SK-N-SH (cell line): ENCODE measurements at regions not wholly inside any gene's neighbourhood (a gene's known extent, or its start where the extent isn't known, plus 50 kb on each side); places are given as distances from the start of the nearest gene placed in this dataset.

Source experiments
- CTCF ChIA-PET: fragments of 300-600, 350-600 bp; formaldehyde crosslinking; extraction: SDS; loops from one replicate; lab custom pipeline; 2021; lab: Yijun Ruan, JAX
- POLR2A ChIA-PET: fragments of 350-600 bp; sonication (Branson Sonifier 250); formaldehyde crosslinking; extraction: SDS; loops from one replicate; lab custom pipeline; 2020; ENCODE audit warnings: antibody characterized with exemption, inconsistent platforms; lab: Yijun Ruan, JAX
- DNase-seq: peaks from one replicate; pipeline ENCODE4 v3.0.0; 2012
- H2AFZ ChIP-seq: fragments of 200-600 bp; sonication (generic); 2 replicates; pipeline ENCODE4 v1.8.1; 2016; ENCODE audit warnings: antibody characterized with exemption, mild to moderate bottlenecking, low read depth
- H3F3A ChIP-seq: fragments of 200-600 bp; sonication (generic); replicated peaks from 2 replicates; pipeline ENCODE3; 2016; ENCODE audit warnings: antibody characterized with exemption, mild to moderate bottlenecking; ENCODE audit not compliant: insufficient read depth
- H3K27ac ChIP-seq, 2 experiments: fragments of 200-500 bp in 1 of 2; fragments of 200-600 bp in 1 of 2; sonication (Bioruptor generic) in 1 of 2; sonication (generic), shearing (Covaris generic) in 1 of 2; 2 replicates each; pipeline versions ENCODE4 v1.5.1 to v1.6.1; 2014 to 2016; ENCODE audit warnings: low read depth in 2 of 2, inconsistent platforms in 1 of 2, low read length in 1 of 2, mild to moderate bottlenecking in 1 of 2, mixed read lengths in 1 of 2
- H3K27me3 ChIP-seq: fragments of 200-600 bp; sonication (generic), shearing (Covaris generic); 2 replicates; pipeline ENCODE4 v1.6.1; 2016; ENCODE audit warnings: mixed run types; ENCODE audit not compliant: insufficient read depth
- H3K36me3 ChIP-seq, 2 experiments: fragments of 200-500 bp in 1 of 2; fragments of 200-600 bp in 1 of 2; sonication (Bioruptor generic) in 1 of 2; sonication (generic) in 1 of 2; replicated peaks in 1 of 2; 2 replicates each; pipeline versions ENCODE3 to v1.5.1; 2014 to 2016; ENCODE audit warnings: low read length in 1 of 2, mild to moderate bottlenecking in 1 of 2; ENCODE audit not compliant: insufficient read depth in 2 of 2, control insufficient read depth in 1 of 2
- H3K4me1 ChIP-seq, 2 experiments: fragments of 200-500 bp in 1 of 2; fragments of 200-600 bp in 1 of 2; sonication (Bioruptor generic) in 1 of 2; sonication (generic), shearing (Covaris generic) in 1 of 2; 2 replicates each; pipeline versions ENCODE4 v1.5.1 to v1.6.1; 2014 to 2016; ENCODE audit warnings: low read depth in 1 of 2, low read length in 1 of 2, mixed run types in 1 of 2; ENCODE audit not compliant: insufficient read depth in 2 of 2, control insufficient read depth in 1 of 2
- H3K4me2 ChIP-seq: fragments of 200-600 bp; sonication (generic), shearing (Covaris generic); 2 replicates; pipeline ENCODE4 v1.6.1; 2017; ENCODE audit warnings: mixed run types
- H3K4me3 ChIP-seq, 2 experiments: fragments of 200-500 bp in 1 of 2; fragments of 200-600 bp in 1 of 2; sonication (Bioruptor generic) in 1 of 2; sonication (generic), shearing (Covaris generic) in 1 of 2; 2 replicates each; pipeline versions ENCODE4 v1.5.1 to v1.8.1; 2014 to 2016; ENCODE audit warnings: low read depth in 2 of 2, inconsistent platforms in 1 of 2, low read length in 1 of 2, mild to moderate bottlenecking in 1 of 2, mixed read lengths in 1 of 2, moderate library complexity in 1 of 2
- H3K79me2 ChIP-seq: fragments of 200-600 bp; sonication (generic); 2 replicates; pipeline ENCODE4 v1.8.1; 2017; ENCODE audit warnings: mild to moderate bottlenecking; ENCODE audit not compliant: insufficient read depth
- H3K9ac ChIP-seq: fragments of 200-600 bp; sonication (generic); 2 replicates; pipeline ENCODE4 v1.6.1; 2017; ENCODE audit warnings: mixed run types
- H3K9me2 ChIP-seq: fragments of 200-600 bp; sonication (generic); 2 replicates; pipeline ENCODE4 v1.6.1; 2017; ENCODE audit warnings: mixed run types
- H3K9me3 ChIP-seq: fragments of 200-600 bp; sonication (generic); 2 replicates; pipeline ENCODE4 v1.6.1; 2017; ENCODE audit warnings: mixed run types, mild to moderate bottlenecking, moderate library complexity
- H4K20me1 ChIP-seq: fragments of 200-600 bp; sonication (generic); 2 replicates; pipeline ENCODE4 v1.6.1; 2017; ENCODE audit warnings: mild to moderate bottlenecking, mixed run types; ENCODE audit not compliant: insufficient read depth
- ELF1 ChIP-seq: IDR thresholded peaks from 2 replicates; pipeline ENCODE4 v1.4.0; 2012
- FOSL2 ChIP-seq: IDR thresholded peaks from 2 replicates; pipeline ENCODE4 v1.4.0; 2012; ENCODE audit warnings: low read depth, mild to moderate bottlenecking, moderate library complexity, borderline replicate concordance
- FOXM1 ChIP-seq: IDR thresholded peaks from 2 replicates; pipeline ENCODE4 v1.4.0; 2012; ENCODE audit warnings: low read depth, mild to moderate bottlenecking
- GATA2 ChIP-seq: sonication (generic); formaldehyde crosslinking; IDR thresholded peaks from 2 replicates; pipeline ENCODE4 v1.5.0; 2020; ENCODE audit warnings: mild to moderate bottlenecking, missing genetic modification reagents
- JUND ChIP-seq: IDR thresholded peaks from 2 replicates; pipeline ENCODE4 v1.4.0; 2012
- MEF2A ChIP-seq: IDR thresholded peaks from 2 replicates; pipeline ENCODE4 v1.4.0; 2012; ENCODE audit warnings: low read depth, borderline replicate concordance
- NFIC ChIP-seq: IDR thresholded peaks from 2 replicates; pipeline ENCODE4 v1.4.0; 2012; ENCODE audit warnings: borderline replicate concordance
- NRF1 ChIP-seq: IDR thresholded peaks from 2 replicates; pipeline ENCODE4 v1.6.1; 2012; ENCODE audit warnings: low read depth, mild to moderate bottlenecking, low read length
- RFX5 ChIP-seq: IDR thresholded peaks from 2 replicates; pipeline ENCODE4 v1.6.1; 2012; ENCODE audit warnings: mild to moderate bottlenecking, improper control_type of control experiment, low read length
- SIN3A ChIP-seq: IDR thresholded peaks from 2 replicates; pipeline ENCODE4 v1.6.1; 2012; ENCODE audit warnings: low read depth, mild to moderate bottlenecking, low read length, moderate library complexity, borderline replicate concordance
- SMC3 ChIP-seq: IDR thresholded peaks from 2 replicates; pipeline ENCODE4 v1.6.1; 2012; ENCODE audit warnings: low read depth, low read length, improper control_type of control experiment
- TEAD4 ChIP-seq: IDR thresholded peaks from 2 replicates; pipeline ENCODE4 v1.4.0; 2012; ENCODE audit warnings: mild to moderate bottlenecking, borderline replicate concordance; ENCODE audit not compliant: insufficient read depth
- YY1 ChIP-seq: IDR thresholded peaks from 2 replicates; pipeline ENCODE4 v1.4.0; 2012; ENCODE audit warnings: low read depth, mild to moderate bottlenecking
- WGBS: methylation state at CpG from one replicate; pipeline ENCODE4 v1.1.6; 2017; ENCODE audit warnings: low lambda C conversion rate; 5-methylcytosine and 5-hydroxymethylcytosine counted together
- TF ChIP-seq, protein P1 (sequence below): IDR thresholded peaks from 2 replicates; pipeline ENCODE4 v1.4.0; 2012; ENCODE audit warnings: low read depth
- TF ChIP-seq, protein P2 (sequence below): IDR thresholded peaks from 2 replicates; pipeline ENCODE4 v1.4.0; 2012; ENCODE audit warnings: low read depth, borderline replicate concordance
- TF ChIP-seq, protein P3 (sequence below): IDR thresholded peaks from 2 replicates; pipeline ENCODE4 v1.4.0; 2012; ENCODE audit warnings: low read depth, borderline replicate concordance

GRCh38 chr12:111249757-111250156, 119.1 kb downstream of the PHETA1 start:
- H3K9me3 ChIP-seq, result no peaks in the 10 kb centered on the region
- no peaks in the 10 kb centered on the region for H3K79me2 ChIP-seq
- no peak overlapping the region for H3K9ac ChIP-seq
- peaks cover 0 to 21% of the 10 kb centered on the region in 2 experiments; a peak in 1 of 4 replicates for H3K4me1 ChIP-seq
- ChIA-PET POLR2A (no interaction called here), CTCF (interaction anchor here (2.0 kb wide), 1 partner anchor 17 kb away, joined by 9 read pairs; no protein-coding TSS in a partner anchor)
- no peaks in the 10 kb centered on the region for H3K27me3 ChIP-seq
- no peak overlapping the region for H3K27ac ChIP-seq
- no peak overlapping the region for H3K4me3 ChIP-seq
- no peaks in the 10 kb centered on the region for H3K36me3 ChIP-seq
- H3F3A ChIP-seq, result no peaks in the 10 kb centered on the region
- TF ChIP-seq, protein P1, sequence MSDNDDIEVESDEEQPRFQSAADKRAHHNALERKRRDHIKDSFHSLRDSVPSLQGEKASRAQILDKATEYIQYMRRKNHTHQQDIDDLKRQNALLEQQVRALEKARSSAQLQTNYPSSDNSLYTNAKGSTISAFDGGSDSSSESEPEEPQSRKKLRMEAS, result no peak
- TF ChIP-seq, protein P2, sequence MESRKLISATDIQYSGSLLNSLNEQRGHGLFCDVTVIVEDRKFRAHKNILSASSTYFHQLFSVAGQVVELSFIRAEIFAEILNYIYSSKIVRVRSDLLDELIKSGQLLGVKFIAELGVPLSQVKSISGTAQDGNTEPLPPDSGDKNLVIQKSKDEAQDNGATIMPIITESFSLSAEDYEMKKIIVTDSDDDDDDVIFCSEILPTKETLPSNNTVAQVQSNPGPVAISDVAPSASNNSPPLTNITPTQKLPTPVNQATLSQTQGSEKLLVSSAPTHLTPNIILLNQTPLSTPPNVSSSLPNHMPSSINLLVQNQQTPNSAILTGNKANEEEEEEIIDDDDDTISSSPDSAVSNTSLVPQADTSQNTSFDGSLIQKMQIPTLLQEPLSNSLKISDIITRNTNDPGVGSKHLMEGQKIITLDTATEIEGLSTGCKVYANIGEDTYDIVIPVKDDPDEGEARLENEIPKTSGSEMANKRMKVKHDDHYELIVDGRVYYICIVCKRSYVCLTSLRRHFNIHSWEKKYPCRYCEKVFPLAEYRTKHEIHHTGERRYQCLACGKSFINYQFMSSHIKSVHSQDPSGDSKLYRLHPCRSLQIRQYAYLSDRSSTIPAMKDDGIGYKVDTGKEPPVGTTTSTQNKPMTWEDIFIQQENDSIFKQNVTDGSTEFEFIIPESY, result no peak
- TF ChIP-seq JUND (no peak), RFX5 (no peak), SMC3 (no peak), SIN3A (no peak), FOXM1 (no peak), YY1 (no peak), GATA2 (CRISPR knock-in tag) (no peak), FOSL2 (no peak), ELF1 (no peak), NRF1 (no peak), MEF2A (no peak)
- TF ChIP-seq, protein P3, sequence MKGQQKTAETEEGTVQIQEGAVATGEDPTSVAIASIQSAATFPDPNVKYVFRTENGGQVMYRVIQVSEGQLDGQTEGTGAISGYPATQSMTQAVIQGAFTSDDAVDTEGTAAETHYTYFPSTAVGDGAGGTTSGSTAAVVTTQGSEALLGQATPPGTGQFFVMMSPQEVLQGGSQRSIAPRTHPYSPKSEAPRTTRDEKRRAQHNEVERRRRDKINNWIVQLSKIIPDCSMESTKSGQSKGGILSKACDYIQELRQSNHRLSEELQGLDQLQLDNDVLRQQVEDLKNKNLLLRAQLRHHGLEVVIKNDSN, result no peak
- H3K4me2 ChIP-seq, result no peak overlapping the region
- DNase-seq, result no peak
- no peaks in the 10 kb centered on the region for H4K20me1 ChIP-seq
- no peak overlapping the region for H2AFZ ChIP-seq
- H3K9me2 ChIP-seq, result no peaks in the 10 kb centered on the region
- 76% methylated on average over 6 of the region's 6 CpGs for WGBS

DNA sequence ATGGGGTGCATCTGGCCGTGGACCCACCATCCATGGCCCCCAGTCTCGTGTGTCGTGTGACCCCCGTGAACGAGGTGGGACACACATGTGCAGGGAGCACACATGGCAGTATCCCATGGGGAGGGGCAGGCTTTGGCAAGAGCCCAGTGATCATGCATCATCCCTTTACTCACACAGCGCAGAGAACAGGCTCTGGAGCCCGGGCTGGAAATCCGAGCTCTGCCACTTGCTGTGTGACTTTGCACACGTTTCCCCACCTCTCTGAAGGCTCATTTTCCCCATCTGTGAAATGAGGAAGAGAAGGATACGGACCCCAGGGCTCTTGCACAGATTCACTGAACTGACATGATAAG, 119.9 kb downstream of the PHETA1 start:
- WGBS, result 49% methylated on average over 10 of the region's 10 CpGs
- TF ChIP-seq, protein P1, result no peak
- no peak for TF ChIP-seq TEAD4
- TF ChIP-seq NFIC, result no peak
- no peaks in the 10 kb centered on the region for H4K20me1 ChIP-seq

More for the DNA sequence above, 119.9 kb downstream of the PHETA1 start:
- POLR2A ChIA-PET, result interaction anchor here (0.6 kb wide), 1 partner anchor 222 kb away, joined by 3 read pairs; no protein-coding TSS in a partner anchor
- H3K4me3 ChIP-seq, result no peak overlapping the region
- no peaks in the 10 kb centered on the region for H3F3A ChIP-seq
- no peak overlapping the region for H2AFZ ChIP-seq
- H3K79me2 ChIP-seq, result no peaks in the 10 kb centered on the region
- H3K4me2 ChIP-seq, result no peak overlapping the region
- H3K27me3 ChIP-seq, result no peaks in the 10 kb centered on the region
- H3K36me3 ChIP-seq, result no peaks in the 10 kb centered on the region
- H3K9me2 ChIP-seq, result no peaks in the 10 kb centered on the region
- peak; percentile 32 for DNase-seq
- peak overlapping the region in 1 of 2 experiments; percentile 35; a peak in 2 of 4 replicates for H3K27ac ChIP-seq
- peaks cover 0 to 24% of the 10 kb centered on the region in 2 experiments; a peak in 1 of 4 replicates for H3K4me1 ChIP-seq
- CTCF ChIA-PET, result interaction anchor here (0.9 to 1.3 kb wide), 3 partner anchors 20 to 26 kb away, joined by 3 to 8 read pairs (median 4); no protein-coding TSS in a partner anchor
- no peaks in the 10 kb centered on the region for H3K9me3 ChIP-seq
- H3K9ac ChIP-seq, result no peak overlapping the region
